ENCODE measurements at regions not wholly inside any gene's neighbourhood (a gene's known extent, or its start where the extent isn't known, plus 50 kb on each side); places are given as distances from the start of the nearest gene placed in this dataset.
"Not testable (repeated sequence)": the region's sequence is repeated elsewhere in the genome, so short reads cannot be mapped to it uniquely, and the experiment has no call there.

DNA sequence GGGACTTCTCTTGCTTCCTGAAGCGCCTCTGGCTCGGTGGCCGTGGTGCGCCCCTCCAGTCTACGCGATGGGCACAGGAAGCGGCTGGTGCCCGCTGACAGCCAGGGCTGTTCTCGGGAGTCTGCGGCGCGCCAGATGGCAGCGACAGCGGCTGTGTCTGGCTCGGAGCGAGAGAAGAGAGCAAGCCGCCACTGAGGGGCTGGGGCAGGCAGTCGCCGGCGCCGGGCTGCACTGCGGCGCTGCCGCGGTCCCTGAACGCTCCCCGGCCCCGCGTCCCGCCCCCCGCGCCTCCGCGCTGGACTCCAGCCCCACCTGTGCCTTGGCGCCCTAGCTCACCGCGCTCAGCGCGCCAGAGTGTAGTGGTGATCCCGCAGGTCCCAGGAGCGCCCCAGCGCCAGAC, 2994.6 kb downstream of the RPIA start:
- not testable (repeated sequence) for TF ChIP-seq POLR2A, CTCF (IDR thresholded peaks at IDR 0.05)

Measured in esophagus squamous epithelium (tissue), 4 donors.